ENCODE measurements at regions not wholly inside any gene's neighbourhood (a gene's known extent, or its start where the extent isn't known, plus 50 kb on each side); places are given as distances from the start of the nearest gene placed in this dataset.

GRCh38 chr10:91691981-91692380 is 59.1 kb upstream of the PPP1R3C start:
- H3K4me3 ChIP-seq (ENCODE audit: low read depth, low read length), result no peak overlapping the region
- TF ChIP-seq, protein P1, sequence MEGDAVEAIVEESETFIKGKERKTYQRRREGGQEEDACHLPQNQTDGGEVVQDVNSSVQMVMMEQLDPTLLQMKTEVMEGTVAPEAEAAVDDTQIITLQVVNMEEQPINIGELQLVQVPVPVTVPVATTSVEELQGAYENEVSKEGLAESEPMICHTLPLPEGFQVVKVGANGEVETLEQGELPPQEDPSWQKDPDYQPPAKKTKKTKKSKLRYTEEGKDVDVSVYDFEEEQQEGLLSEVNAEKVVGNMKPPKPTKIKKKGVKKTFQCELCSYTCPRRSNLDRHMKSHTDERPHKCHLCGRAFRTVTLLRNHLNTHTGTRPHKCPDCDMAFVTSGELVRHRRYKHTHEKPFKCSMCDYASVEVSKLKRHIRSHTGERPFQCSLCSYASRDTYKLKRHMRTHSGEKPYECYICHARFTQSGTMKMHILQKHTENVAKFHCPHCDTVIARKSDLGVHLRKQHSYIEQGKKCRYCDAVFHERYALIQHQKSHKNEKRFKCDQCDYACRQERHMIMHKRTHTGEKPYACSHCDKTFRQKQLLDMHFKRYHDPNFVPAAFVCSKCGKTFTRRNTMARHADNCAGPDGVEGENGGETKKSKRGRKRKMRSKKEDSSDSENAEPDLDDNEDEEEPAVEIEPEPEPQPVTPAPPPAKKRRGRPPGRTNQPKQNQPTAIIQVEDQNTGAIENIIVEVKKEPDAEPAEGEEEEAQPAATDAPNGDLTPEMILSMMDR (IDR thresholded peaks at IDR 0.05; ENCODE audit: low read depth, low read length, missing control alignments), result no peak
- DNase-seq (ENCODE audit: low read depth), result no peak

- H3K4me3 ChIP-seq (ENCODE audit: low read depth, low read length), result no peak overlapping the region
- TF ChIP-seq, protein P1 (IDR thresholded peaks at IDR 0.05; ENCODE audit: low read depth, low read length, missing control alignments), result no peak
- no peak for DNase-seq (ENCODE audit: low read depth)
These were observed 58.3 kb upstream of the PPP1R3C start for GRCh38 chr10:91690996-91691676.

DNA sequence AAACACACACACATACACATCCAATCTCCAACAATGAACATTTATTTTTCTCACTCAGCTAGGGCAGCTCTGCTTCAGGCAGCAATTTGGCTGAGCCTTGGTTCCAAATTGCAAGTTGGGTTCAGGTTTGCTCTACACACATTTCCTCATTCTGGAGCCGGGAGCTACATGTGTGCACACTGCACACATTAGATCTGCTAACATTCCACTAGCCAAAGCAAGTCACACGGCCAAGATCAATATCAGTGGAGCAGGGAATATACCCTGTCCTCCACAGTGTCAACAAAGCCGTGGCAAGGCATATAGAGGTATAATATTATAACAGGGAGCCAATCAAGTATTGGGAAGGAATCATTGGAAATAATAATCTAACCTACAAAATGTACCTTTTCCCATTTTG is 57.5 kb upstream of the PPP1R3C start:
- H3K4me3 ChIP-seq (ENCODE audit: low read depth, low read length), result no peak overlapping the region
- no peak for DNase-seq (ENCODE audit: low read depth)
- TF ChIP-seq, protein P1 (IDR thresholded peaks at IDR 0.05; ENCODE audit: low read depth, low read length, missing control alignments), result no peak

DNA sequence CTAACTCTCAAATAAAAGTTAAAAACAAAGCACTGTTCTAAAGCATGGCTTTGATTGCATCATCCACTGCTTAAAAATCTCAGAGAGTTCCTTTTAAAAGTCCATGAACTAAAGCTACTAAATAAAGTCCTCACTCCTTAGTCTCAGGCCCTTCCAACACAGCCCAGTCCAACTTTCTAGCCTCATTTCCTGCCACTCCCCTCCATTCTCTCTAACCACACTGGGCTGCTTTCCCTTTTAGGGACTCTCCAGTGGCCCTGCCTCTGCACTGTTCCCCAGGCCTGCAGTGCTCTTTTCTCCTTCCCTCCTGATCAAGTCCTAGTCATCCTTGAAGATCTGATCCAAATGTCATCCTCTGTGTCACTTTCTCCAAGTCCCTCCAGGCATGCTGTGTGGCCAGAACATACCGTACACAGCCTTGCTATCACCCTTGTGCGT is 56.9 kb upstream of the PPP1R3C start:
- TF ChIP-seq, protein P1 (IDR thresholded peaks at IDR 0.05; ENCODE audit: low read depth, low read length, missing control alignments), result no peak
- no peak for DNase-seq (ENCODE audit: low read depth)

DNA sequence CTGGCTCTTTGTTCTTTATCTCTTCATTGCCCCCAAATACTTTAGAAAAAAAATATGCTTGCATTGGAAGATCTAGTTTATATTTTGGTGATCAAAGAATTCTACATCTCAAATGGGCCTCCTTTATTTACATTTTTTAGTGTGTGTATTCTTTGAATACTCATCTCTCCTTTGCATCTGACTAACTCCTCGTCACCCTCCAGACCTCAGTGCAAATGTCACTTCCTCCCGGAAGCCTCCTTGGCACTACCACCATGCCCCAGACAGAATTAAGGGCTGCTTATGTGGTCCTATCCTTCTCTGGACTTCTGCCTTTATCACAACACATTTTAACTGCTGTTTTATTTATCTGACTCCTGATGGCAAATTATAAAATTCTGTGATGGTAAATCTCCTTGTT is 52.0 kb upstream of the PPP1R3C start:
- TF ChIP-seq, protein P1 (IDR thresholded peaks at IDR 0.05; ENCODE audit: low read depth, low read length, missing control alignments), result no peak
- DNase-seq (ENCODE audit: low read depth), result no peak

More for the DNA sequence above, 56.9 kb upstream of the PPP1R3C start:
- H3K4me3 ChIP-seq (ENCODE audit: low read depth, low read length), result no peak overlapping the region

DNA sequence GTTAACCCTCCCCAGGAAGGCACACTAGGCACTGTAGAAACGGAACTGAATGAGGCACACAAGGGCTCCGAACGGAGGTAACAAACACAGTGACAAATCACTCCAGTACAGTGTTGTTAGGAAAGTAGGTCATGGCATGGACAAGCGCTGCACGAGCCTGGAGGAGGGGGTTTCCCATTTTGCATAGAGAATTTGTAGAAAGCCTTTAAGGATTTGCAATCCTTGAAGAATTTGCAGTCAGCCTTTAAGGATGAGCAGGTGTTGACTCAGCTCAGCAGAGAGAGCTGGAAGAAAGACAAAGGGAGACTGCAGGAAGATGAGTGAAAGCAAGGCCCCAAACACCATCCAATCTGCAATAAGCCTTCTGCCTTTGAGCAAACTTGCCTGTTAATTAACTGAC is 51.1 kb upstream of the PPP1R3C start:
- H3K4me3 ChIP-seq (ENCODE audit: low read depth, low read length), result no peak overlapping the region
- no peak for DNase-seq (ENCODE audit: low read depth)
- TF ChIP-seq, protein P1 (IDR thresholded peaks at IDR 0.05; ENCODE audit: low read depth, low read length, missing control alignments), result no peak

More for the DNA sequence above, 52.0 kb upstream of the PPP1R3C start:
- no peak overlapping the region for H3K4me3 ChIP-seq (ENCODE audit: low read depth, low read length)

GRCh38 chr10:91682912-91683311 is 50.0 kb upstream of the PPP1R3C start:
- H3K4me3 ChIP-seq (ENCODE audit: low read depth, low read length), result no peak overlapping the region
- no peak for DNase-seq (ENCODE audit: low read depth)
- TF ChIP-seq, protein P1 (IDR thresholded peaks at IDR 0.05; ENCODE audit: low read depth, low read length, missing control alignments), result no peak
